ENCODE measurements at regions not wholly inside any gene's neighbourhood (a gene's known extent, or its start where the extent isn't known, plus 50 kb on each side); places are given as distances from the start of the nearest gene placed in this dataset.
A peak's percentile ranks its signal among the peaks of the same experiment; 100 is the strongest.

DNA sequence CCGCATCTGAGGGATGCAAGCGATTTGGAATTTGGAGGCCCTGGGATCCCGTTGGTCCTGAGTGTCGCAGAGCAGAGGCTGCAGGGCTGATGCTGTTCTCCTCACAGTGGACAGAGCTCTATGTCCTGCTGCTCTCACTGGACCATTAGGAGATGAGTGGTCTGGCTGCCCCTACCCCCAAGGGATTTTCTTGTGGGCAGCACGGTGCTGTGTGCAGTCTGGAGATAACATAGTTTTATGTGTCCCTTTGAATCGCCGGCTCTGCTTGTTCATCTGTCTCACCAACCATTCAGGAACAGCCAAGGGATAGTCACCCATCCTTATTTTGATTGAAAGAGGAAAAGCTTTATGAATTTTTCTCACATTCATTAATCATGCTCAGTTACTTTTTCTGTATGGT lies 49.9 kb downstream of the CHRM3 start:
- DNase-seq (ENCODE audit: low read depth in 1 of 2, low spot score in 1 of 2): no peak
- TF ChIP-seq JUND (IDR thresholded peaks at IDR 0.05; ENCODE audit: low read depth): no peak
- in situ Hi-C loops (cut with HindIII; ENCODE audit: low pct_unique_long_range_greater_than_20kb, low sequenced_read_pairs): no loop called here

DNA sequence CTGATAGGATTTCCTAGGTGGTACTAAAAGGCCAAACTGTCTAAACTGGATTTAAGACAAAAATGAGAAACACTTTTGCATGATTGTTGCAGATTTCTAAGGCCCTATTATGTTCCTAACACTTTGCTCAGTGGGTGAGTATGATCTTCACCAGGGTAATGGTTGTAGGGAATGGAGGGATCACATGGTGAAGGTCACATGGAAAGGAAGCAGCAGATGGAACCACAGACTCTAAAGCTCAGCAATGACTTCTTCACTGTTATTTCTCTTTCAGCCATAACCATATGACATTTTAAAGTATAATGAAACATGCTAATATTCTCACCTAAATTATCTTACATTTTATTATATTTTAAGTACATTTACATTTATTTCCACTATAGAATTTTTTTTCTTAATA lies 51.5 kb downstream of the CHRM3 start:
- DNase-seq (ENCODE audit: low read depth in 1 of 2, low spot score in 1 of 2): no peak
- in situ Hi-C loops (cut with HindIII; ENCODE audit: low pct_unique_long_range_greater_than_20kb, low sequenced_read_pairs): no loop called here
- TF ChIP-seq JUND (IDR thresholded peaks at IDR 0.05; ENCODE audit: low read depth): no peak

DNA sequence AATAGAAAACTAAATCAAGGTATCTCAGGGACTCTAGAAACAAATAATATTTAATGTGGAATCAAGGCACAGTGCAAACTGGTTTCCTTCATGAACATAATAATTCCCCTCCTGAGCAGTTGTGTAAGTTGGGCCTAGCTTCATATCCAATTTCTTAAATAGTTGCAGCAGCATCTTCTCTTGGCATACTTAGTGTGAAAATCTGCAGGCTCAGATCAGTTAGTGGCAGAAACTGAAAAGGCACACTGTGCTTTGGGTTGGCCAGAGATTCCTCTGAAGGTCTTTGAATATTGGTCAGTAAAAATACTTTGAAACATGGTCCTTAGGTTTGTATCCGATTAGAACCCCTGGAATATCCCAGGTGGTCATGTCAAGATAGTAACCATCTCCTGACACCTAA lies 52.5 kb downstream of the CHRM3 start:
- in situ Hi-C loops (cut with HindIII; ENCODE audit: low pct_unique_long_range_greater_than_20kb, low sequenced_read_pairs): no loop called here
- no peak for TF ChIP-seq JUND (IDR thresholded peaks at IDR 0.05; ENCODE audit: low read depth)
- DNase-seq (ENCODE audit: low read depth in 1 of 2, low spot score in 1 of 2): no peak

DNA sequence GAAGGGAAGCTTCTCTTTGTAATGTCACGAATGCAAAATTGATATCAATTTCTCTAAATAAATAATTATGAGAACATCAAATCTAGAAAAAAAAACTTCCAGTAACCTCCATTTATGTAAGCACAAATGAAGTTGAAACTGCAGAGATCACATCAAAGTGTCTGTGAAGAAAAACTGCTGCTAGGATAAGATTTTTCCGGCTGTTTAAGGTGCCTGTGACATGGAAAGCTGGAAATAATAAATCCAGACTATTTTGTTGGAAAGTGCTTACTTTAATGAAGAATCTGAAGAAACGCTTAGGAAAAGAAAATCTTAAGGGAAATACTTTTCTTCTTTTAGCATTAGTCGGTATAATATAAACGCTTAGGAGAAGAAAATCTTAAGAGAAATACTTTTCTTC lies 57.0 kb downstream of the CHRM3 start:
- in situ Hi-C loops (cut with HindIII; ENCODE audit: low pct_unique_long_range_greater_than_20kb, low sequenced_read_pairs): no loop called here
- DNase-seq (ENCODE audit: low read depth in 1 of 2, low spot score in 1 of 2): no peak
- no peak for TF ChIP-seq JUND (IDR thresholded peaks at IDR 0.05; ENCODE audit: low read depth)

DNA sequence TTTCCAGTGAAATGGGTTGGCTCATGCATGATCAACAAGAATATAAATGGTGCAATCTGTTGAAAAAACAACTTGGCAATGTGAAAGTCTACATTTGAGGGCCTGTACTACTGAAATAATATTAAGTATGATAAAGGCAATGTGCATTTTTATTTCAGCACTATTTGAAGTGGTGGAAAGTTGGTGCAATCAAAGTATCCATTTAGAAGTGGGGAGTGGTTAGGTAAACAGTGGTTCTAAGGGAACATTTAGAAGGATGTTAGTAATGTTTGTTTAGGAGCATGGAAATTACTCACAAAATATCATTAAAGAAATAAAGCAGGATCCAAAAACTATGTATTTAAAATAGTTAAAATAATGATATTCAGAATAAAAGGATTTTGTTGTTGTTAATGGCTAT lies 60.2 kb downstream of the CHRM3 start:
- no peak for DNase-seq (ENCODE audit: low read depth in 1 of 2, low spot score in 1 of 2)
- in situ Hi-C loops (cut with HindIII; ENCODE audit: low pct_unique_long_range_greater_than_20kb, low sequenced_read_pairs): no loop called here
- no peak for TF ChIP-seq JUND (IDR thresholded peaks at IDR 0.05; ENCODE audit: low read depth)

DNA sequence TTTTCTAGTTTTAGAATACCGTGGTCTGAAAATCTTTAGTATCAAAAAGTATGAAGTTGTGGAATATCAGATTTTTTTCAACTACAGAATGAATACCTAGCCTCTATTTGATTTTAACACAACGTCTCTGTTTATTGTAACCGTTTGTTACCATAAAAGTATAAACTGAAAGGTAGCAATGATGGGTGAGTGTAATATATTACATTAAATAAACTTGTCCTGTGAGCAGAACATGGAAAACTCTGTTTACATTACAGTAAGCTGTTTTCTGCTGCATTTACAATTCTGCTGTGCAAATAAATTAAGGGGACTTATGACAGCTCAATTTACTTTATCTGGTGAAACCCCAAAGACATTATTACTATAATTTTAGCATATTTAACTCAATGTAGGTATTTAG lies 62.5 kb downstream of the CHRM3 start:
- in situ Hi-C loops (cut with HindIII; ENCODE audit: low pct_unique_long_range_greater_than_20kb, low sequenced_read_pairs): no loop called here

DNA sequence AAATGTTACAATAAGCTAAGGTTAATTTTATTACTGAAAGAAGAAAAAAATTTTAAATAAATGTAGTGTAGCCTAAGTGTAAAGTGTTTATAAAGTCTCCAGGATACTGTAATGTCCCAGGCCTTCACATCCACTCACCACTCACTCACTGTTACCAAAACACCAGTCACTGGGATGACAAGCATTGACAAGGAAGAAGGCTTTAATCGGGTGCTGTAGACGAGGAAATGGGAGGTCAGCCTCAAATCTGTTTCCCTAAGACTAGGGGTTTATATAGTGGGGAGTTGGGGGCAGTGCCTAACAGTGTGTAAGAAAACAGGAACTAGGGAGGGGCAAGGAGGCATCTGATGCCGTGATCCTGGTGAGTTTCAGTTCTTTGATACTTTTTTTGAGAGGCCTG lies 69.4 kb downstream of the CHRM3 start:
- no peak for TF ChIP-seq JUND (IDR thresholded peaks at IDR 0.05; ENCODE audit: low read depth)
- no peak for DNase-seq (ENCODE audit: low read depth in 1 of 2, low spot score in 1 of 2)
- in situ Hi-C loops (cut with HindIII; ENCODE audit: low pct_unique_long_range_greater_than_20kb, low sequenced_read_pairs): no loop called here

More for the DNA sequence above, 62.5 kb downstream of the CHRM3 start:
- no peak for DNase-seq (ENCODE audit: low read depth in 1 of 2, low spot score in 1 of 2)
- no peak for TF ChIP-seq JUND (IDR thresholded peaks at IDR 0.05; ENCODE audit: low read depth)

DNA sequence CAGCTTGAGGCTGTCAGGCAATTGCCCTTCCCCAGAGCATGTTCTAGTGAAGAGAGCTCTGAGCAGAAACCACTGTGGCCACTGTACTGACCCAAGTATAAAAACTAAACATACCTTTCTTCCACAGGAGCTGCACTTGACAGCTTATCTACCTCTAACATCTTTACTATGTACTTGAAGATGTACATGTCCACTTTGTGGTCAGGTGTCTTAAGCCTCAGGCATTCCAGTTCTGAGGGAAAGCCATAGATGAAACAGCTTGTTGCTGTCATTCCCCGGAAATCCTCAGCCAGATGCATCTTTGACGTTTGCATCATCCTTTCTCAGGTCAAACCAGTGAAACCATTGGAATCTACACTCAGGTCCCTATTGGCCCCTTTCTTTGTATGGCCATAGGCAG lies 70.4 kb downstream of the CHRM3 start:
- no peak for TF ChIP-seq JUND (IDR thresholded peaks at IDR 0.05; ENCODE audit: low read depth)
- peak in 1 of 2 experiments; percentile 69 for DNase-seq (ENCODE audit: low read depth in 1 of 2, low spot score in 1 of 2)
- in situ Hi-C loops (cut with HindIII; ENCODE audit: low pct_unique_long_range_greater_than_20kb, low sequenced_read_pairs): no loop called here

DNA sequence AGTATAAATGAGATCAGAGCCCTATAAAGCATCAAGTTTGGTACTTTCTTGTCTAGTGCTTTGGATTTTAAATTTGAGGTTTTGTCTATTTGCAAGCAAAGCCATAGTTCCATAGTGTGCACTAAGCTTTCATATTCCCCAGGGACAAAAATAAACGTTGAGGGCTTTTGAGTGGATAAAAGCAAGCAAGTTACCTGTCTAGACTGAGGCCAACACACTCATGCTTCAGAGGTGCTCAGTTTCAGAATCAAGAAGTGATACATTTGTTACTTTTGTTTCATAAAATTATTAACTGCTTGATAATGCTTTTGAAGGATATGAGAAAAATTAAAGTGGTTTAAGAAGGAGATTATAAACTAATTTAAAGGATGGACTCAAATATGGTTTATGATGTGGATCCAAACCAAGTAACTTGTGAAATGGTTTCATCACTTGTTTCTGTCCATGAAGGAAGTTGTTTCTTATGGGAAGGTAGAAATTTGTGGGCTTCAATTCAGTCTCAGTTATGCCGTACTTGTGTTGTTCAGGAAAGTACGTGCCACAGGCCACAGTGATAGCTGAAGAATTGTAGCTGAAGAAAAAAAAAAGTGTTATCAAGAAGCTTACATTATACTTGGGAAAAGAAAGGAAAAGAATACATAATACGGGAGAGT lies 71.2 kb downstream of the CHRM3 start:
- DNase-seq (ENCODE audit: low read depth in 1 of 2, low spot score in 1 of 2): no peak
- no peak for TF ChIP-seq JUND (IDR thresholded peaks at IDR 0.05; ENCODE audit: low read depth)
- in situ Hi-C loops (cut with HindIII; ENCODE audit: low pct_unique_long_range_greater_than_20kb, low sequenced_read_pairs): no loop called here

DNA sequence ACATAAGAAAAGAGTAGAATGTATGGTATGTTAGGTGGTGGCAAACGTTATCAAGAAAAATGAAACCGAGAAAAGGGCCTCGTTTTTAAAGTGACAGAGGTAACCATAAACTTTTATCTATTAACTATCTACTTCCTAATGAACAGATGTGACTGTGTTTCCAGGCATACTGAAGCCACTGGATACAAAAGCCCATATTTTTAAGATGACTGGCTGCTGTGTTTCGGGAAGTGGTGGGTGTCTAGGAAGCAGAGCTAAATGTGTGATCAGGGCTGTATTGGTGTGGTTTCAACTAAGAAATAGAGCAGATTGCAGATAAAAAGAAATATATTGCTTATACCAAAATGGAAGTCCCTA lies 71.8 kb downstream of the CHRM3 start:
- no peak for DNase-seq (ENCODE audit: low read depth in 1 of 2, low spot score in 1 of 2)
- TF ChIP-seq JUND (IDR thresholded peaks at IDR 0.05; ENCODE audit: low read depth): no peak
- in situ Hi-C loops (cut with HindIII; ENCODE audit: low pct_unique_long_range_greater_than_20kb, low sequenced_read_pairs): no loop called here

DNA sequence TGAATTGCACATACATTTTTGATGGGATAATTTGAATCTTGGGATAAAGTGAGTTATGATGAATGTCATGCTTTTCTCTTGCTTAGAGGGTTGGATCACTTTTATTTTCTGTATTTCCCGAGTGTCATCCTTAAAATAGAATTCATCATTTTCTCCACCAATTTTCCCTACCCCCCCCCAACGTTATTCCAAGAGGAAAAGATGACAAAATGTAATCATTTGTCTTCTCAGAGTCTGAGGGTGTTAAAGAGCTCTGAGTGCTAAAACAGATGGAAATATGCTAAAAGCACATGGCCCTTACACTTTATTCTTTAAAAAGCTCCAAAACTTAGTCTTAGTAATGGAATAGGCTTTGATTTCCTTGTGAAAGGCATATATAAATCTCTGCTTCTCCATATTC lies 81.4 kb downstream of the CHRM3 start:
- no peak for TF ChIP-seq JUND (IDR thresholded peaks at IDR 0.05; ENCODE audit: low read depth)
- in situ Hi-C loops (cut with HindIII; ENCODE audit: low pct_unique_long_range_greater_than_20kb, low sequenced_read_pairs): no loop called here
- DNase-seq (ENCODE audit: low read depth in 1 of 2, low spot score in 1 of 2): no peak

DNA sequence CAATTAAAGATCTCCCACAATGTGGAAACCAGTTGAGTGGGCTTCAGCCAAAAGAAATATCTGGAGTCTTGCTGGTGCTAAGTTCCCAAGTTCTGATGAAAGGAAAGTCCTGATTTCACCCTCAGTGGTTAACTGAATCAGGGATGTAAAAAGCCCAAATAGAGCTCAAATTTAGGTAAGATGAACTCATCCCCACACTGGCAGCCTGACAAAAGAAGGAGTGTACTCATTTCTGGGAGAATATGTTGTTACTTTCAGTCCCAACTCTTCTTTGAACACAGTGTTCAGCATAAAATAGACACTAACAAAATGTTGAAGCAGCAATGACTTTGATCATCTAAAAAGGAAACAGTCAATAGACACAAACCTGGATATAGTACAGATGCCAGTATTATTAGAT lies 91.7 kb downstream of the CHRM3 start:
- in situ Hi-C loops (cut with HindIII; ENCODE audit: low pct_unique_long_range_greater_than_20kb, low sequenced_read_pairs): no loop called here
- no peak for TF ChIP-seq JUND (IDR thresholded peaks at IDR 0.05; ENCODE audit: low read depth)
- no peak for DNase-seq (ENCODE audit: low read depth in 1 of 2, low spot score in 1 of 2)

DNA sequence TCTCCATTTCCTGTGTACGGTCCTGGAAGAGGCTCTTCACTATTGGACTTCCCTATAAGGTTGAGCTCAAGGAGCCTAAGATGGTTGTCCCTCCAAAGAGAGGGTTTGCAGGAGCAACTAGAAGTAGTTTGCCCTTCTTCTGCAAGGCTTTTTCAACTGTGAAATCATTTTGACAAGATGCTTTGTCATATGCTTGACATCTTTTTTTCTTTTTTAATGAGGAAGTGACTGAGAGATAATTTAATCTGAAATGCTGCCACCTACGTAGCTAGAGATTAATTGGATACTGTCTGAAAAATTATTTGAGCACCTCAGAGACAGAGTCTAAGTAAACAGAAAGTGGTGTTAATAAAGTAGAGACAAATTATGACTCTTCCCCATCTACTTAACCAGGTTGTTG lies 97.0 kb downstream of the CHRM3 start:
- DNase-seq (ENCODE audit: low read depth in 1 of 2, low spot score in 1 of 2): no peak
- TF ChIP-seq JUND (IDR thresholded peaks at IDR 0.05; ENCODE audit: low read depth): no peak
- in situ Hi-C loops (cut with HindIII; ENCODE audit: low pct_unique_long_range_greater_than_20kb, low sequenced_read_pairs): no loop called here

DNA sequence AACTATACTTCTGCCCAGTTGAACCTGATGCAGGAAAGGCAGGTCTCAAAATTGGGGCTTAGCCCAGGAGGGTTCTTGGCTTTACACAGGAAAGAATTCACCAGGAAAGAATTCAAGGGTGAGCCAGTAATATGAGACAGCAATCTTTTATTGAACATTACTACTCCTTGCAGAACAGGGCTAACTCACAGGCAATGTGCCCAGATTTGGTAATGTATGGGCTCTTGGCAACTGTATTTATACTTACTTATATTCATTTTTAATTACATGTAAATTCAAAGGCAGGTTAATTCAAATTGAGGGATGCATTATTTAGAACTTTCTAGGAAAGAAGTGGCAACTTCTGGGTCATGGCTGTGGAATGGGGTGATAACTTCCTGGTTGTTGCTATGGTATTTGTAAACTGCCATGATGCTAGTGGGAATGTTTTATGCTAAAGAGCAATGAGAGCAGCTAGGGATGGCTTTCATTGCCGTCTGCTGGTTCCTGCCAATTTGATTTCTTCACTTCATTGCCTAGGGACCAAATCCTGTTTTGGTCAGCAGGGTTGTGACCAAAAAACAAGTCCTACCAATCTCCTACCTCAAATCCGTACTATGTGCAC lies 107.5 kb downstream of the CHRM3 start:
- no peak for TF ChIP-seq JUND (IDR thresholded peaks at IDR 0.05; ENCODE audit: low read depth)
- no peak for DNase-seq (ENCODE audit: low read depth in 1 of 2, low spot score in 1 of 2)
- in situ Hi-C loops (cut with HindIII; ENCODE audit: low pct_unique_long_range_greater_than_20kb, low sequenced_read_pairs): no loop called here

Measured in T47D (cell line).